Lung (tissue), 11 donors: ENCODE measurements at regions not wholly inside any gene's neighbourhood (a gene's known extent, or its start where the extent isn't known, plus 50 kb on each side); places are given as distances from the start of the nearest gene placed in this dataset.

Source experiments
- ATAC-seq: fragments of 200-7000 bp; cut with Tn5 transposase; one replicate; pipeline ENCODE4 v1.9.1; 2020; ENCODE audit warnings: moderate number of reproducible peaks; ENCODE audit not compliant: insufficient read depth, low FRiP score
- DNase-seq, 3 donors: peaks; one replicate each; pipeline ENCODE4 v3.0.0-alpha.2; 2013 to 2017
- H3K27ac ChIP-seq, 2 donors: one replicate each; pipeline ENCODE4 v1.5.1; 2013; ENCODE audit warnings: mild to moderate bottlenecking in 2 of 2, moderate library complexity in 2 of 2, control low read depth in 1 of 2, inconsistent platforms in 1 of 2, low read depth in 1 of 2, low read length in 1 of 2
- H3K27me3 ChIP-seq, 3 donors: one replicate each; pipeline ENCODE4 v1.5.1; 2013; ENCODE audit warnings: low read length in 2 of 3; ENCODE audit not compliant: control insufficient read depth in 3 of 3, insufficient read depth in 3 of 3
- H3K36me3 ChIP-seq, 4 donors: one replicate each; pipeline ENCODE4 v1.5.1; 2013; ENCODE audit warnings: low read length in 4 of 4, mild to moderate bottlenecking in 1 of 4, moderate library complexity in 1 of 4; ENCODE audit not compliant: control insufficient read depth in 4 of 4, insufficient read depth in 4 of 4
- H3K4me1 ChIP-seq, 5 donors: one replicate each; pipeline ENCODE4 v1.5.1; 2013; ENCODE audit warnings: low read length in 5 of 5, mild to moderate bottlenecking in 2 of 5, moderate library complexity in 1 of 5; ENCODE audit not compliant: control insufficient read depth in 5 of 5, insufficient read depth in 5 of 5
- H3K4me3 ChIP-seq: one replicate; pipeline ENCODE4 v1.5.1; 2013; ENCODE audit warnings: mild to moderate bottlenecking, control low read depth, moderate library complexity
- H3K9ac ChIP-seq, 2 donors: one replicate each; pipeline ENCODE4 v1.5.1; 2013; ENCODE audit warnings: low read length in 2 of 2, control low read depth in 1 of 2; ENCODE audit not compliant: insufficient read depth in 1 of 2
- H3K9me3 ChIP-seq, 4 donors: one replicate each; pipeline ENCODE4 v1.5.1; 2013; ENCODE audit warnings: low read length in 3 of 4, mild to moderate bottlenecking in 1 of 4, moderate library complexity in 1 of 4; ENCODE audit not compliant: control insufficient read depth in 4 of 4, insufficient read depth in 3 of 4
- CTCF ChIP-seq: IDR thresholded peaks from 2 replicates; pipeline ENCODE4 v1.5.1; 2012; ENCODE audit warnings: mild to moderate bottlenecking; ENCODE audit errors: control extremely low read depth, extremely low read depth
- WGBS, 2 donors: extraction: QIAGEN DNeasy Blood & Tissue Kit; methylation state at CpG; one replicate each; pipeline ENCODE4 v1.1.7; 2013; 5-methylcytosine and 5-hydroxymethylcytosine counted together
- donor health status: control.
- donor health status: control.
- donor health status: Bipolar disorder and iron deficiency.
- donor health status: healthy.
- donor health status: DM: yes; HTN: yes; CAD: no.

- no peak for DNase-seq
These were observed 485.8 kb downstream of the ZNF536 start for GRCh38 chr19:30857966-30858490.

GRCh38 chr19:30857388-30857787, 485.2 kb downstream of the ZNF536 start:
- Histone ChIP-seq H3K4me1 (peaks cover 0 to 10% (median 0%) of the 10 kb centered on the region in 5 donors), H3K27me3 (no peaks in the 10 kb centered on the region), H3K36me3 (no peaks in the 10 kb centered on the region), H3K9ac (no peak overlapping the region), H3K27ac (no peak overlapping the region), H3K9me3 (no peaks in the 10 kb centered on the region), H3K4me3 (no peak overlapping the region)
- TF ChIP-seq CTCF = no peak
- 85 to 93% methylated on average over 6 of the region's 6 CpGs for WGBS, 2 donors
- ATAC-seq (no peak), DNase-seq (no peak)

More at GRCh38 chr19:30857966-30858490, 485.8 kb downstream of the ZNF536 start:
- TF ChIP-seq CTCF = no peak
- Histone ChIP-seq H3K4me1 (peaks cover 0 to 10% (median 0%) of the 10 kb centered on the region in 5 donors), H3K27me3 (no peaks in the 10 kb centered on the region), H3K27ac (no peak overlapping the region), H3K36me3 (no peaks in the 10 kb centered on the region), H3K9ac (no peak overlapping the region), H3K4me3 (no peak overlapping the region), H3K9me3 (no peaks in the 10 kb centered on the region)
- 72 to 74% methylated on average over 7 of the region's 7 CpGs for WGBS, 2 donors
- no peak for ATAC-seq

- DNase-seq (no peak), ATAC-seq (no peak)
- Histone ChIP-seq H3K9ac (no peak overlapping the region), H3K9me3 (no peaks in the 10 kb centered on the region), H3K4me1 (peaks cover 0 to 10% (median 0%) of the 10 kb centered on the region in 5 donors), H3K27ac (no peak overlapping the region), H3K36me3 (no peaks in the 10 kb centered on the region), H3K4me3 (no peak overlapping the region), H3K27me3 (no peaks in the 10 kb centered on the region)
- 75 to 91% methylated on average over 3 of the region's 3 CpGs for WGBS, 2 donors
- no peak for TF ChIP-seq CTCF
These were observed 484.6 kb downstream of the ZNF536 start for GRCh38 chr19:30856786-30857185.

GRCh38 chr19:30856376-30856775, 484.2 kb downstream of the ZNF536 start:
- no peak overlapping the region for H3K4me3 ChIP-seq
- no peaks in the 10 kb centered on the region for H3K27me3 ChIP-seq
- H3K9me3 ChIP-seq = no peaks in the 10 kb centered on the region
- H3K9ac ChIP-seq = no peak overlapping the region
- no peak for TF ChIP-seq CTCF
- H3K4me1 ChIP-seq = peaks cover 0 to 10% (median 0%) of the 10 kb centered on the region in 5 donors
- ATAC-seq (no peak), DNase-seq (no peak)
- 76 to 95% methylated on average over 3 of the region's 3 CpGs for WGBS, 2 donors
- H3K27ac ChIP-seq = no peak overlapping the region
- H3K36me3 ChIP-seq = no peaks in the 10 kb centered on the region
